PC-9 (cell line): ENCODE measurements at regions not wholly inside any gene's neighbourhood (a gene's known extent, or its start where the extent isn't known, plus 50 kb on each side); places are given as distances from the start of the nearest gene placed in this dataset.

Experiments
- BruUV-seq: library from RNA; stranded (reverse); fragments of 400-500 nt; replicated peaks from 2 replicates; lab custom pipeline; 2021; lab: Mats Ljungman, UMichigan
- CTCF ChIA-PET: fragments of 300-600 bp; sonication (Branson Sonifier 250); formaldehyde crosslinking; loops from one replicate; lab custom pipeline; 2022; ENCODE audit warnings: antibody characterized with exemption; lab: Charles Lee
- POLR2A ChIA-PET: fragments of 300-600 bp; sonication (Branson Sonifier 250); formaldehyde crosslinking; loops from one replicate; lab custom pipeline; 2022; ENCODE audit warnings: antibody characterized with exemption; ENCODE audit not compliant: unreplicated experiment; lab: Charles Lee
- DNase-seq, 2 experiments: peaks; one replicate each; pipeline versions ENCODE4 v3.0.0 to v3.0.0-alpha.2; 2015 to 2022; ENCODE audit warnings: mixed read lengths in 1 of 2
- H2AFZ ChIP-seq: fragments of 200-600 bp; sonication (generic); 2 replicates; pipeline ENCODE4 v1.8.1; 2017; ENCODE audit warnings: antibody characterized with exemption
- H3F3A ChIP-seq: fragments of 200-600 bp; sonication (generic); 2 replicates; pipeline ENCODE4 v1.8.1; 2017; ENCODE audit warnings: antibody characterized with exemption, mild to moderate bottlenecking, low read depth; ENCODE audit not compliant: insufficient read depth
- H3K27ac ChIP-seq: fragments of 200-600 bp; sonication (generic); 2 replicates; pipeline ENCODE4 v1.6.1; 2016; ENCODE audit warnings: mixed run types
- H3K27me3 ChIP-seq: fragments of 200-600 bp; sonication (generic); 2 replicates; pipeline ENCODE4 v1.6.1; 2016; ENCODE audit warnings: low read depth, mixed run types; ENCODE audit not compliant: insufficient read depth
- H3K36me3 ChIP-seq: fragments of 200-600 bp; sonication (generic); 2 replicates; pipeline ENCODE4 v1.6.1; 2016; ENCODE audit warnings: low read depth, mixed run types
- H3K4me1 ChIP-seq: fragments of 200-600 bp; sonication (generic); replicated peaks from 2 replicates; pipeline ENCODE4 v1.6.1; 2016; ENCODE audit warnings: mixed run types; ENCODE audit not compliant: insufficient read depth
- H3K4me2 ChIP-seq: fragments of 200-600 bp; sonication (generic); 2 replicates; pipeline ENCODE4 v1.6.1; 2017; ENCODE audit warnings: mixed run types
- H3K4me3 ChIP-seq: fragments of 200-600 bp; sonication (generic); 2 replicates; pipeline ENCODE4 v1.6.1; 2016; ENCODE audit warnings: mixed run types
- H3K79me2 ChIP-seq: fragments of 200-600 bp; sonication (generic); 2 replicates; pipeline ENCODE4 v1.6.1; 2017; ENCODE audit warnings: low read depth, mixed run types
- H3K9me2 ChIP-seq: fragments of 200-600 bp; sonication (generic); 2 replicates; pipeline ENCODE4 v1.8.1; 2017; ENCODE audit warnings: mild to moderate bottlenecking; ENCODE audit not compliant: insufficient read depth
- H3K9me3 ChIP-seq: fragments of 200-600 bp; sonication (generic); 2 replicates; pipeline ENCODE4 v1.8.1; 2016; ENCODE audit warnings: low read depth; ENCODE audit not compliant: insufficient read depth
- H4K20me1 ChIP-seq: fragments of 200-600 bp; sonication (generic); 2 replicates; pipeline ENCODE4 v1.8.1; 2017; ENCODE audit not compliant: insufficient read depth
- CTCF ChIP-seq: fragments of 200-600 bp; sonication (generic); conservative IDR thresholded peaks from 2 replicates; pipeline ENCODE4 v1.6.1; 2017; ENCODE audit warnings: mixed run types, antibody characterized with exemption, mild to moderate bottlenecking, moderate library complexity
- EZH2 ChIP-seq: fragments of 200-600 bp; sonication (generic); IDR thresholded peaks from 2 replicates; pipeline ENCODE4 v1.8.0; 2017; ENCODE audit warnings: antibody characterized with exemption, low read depth
- intact Hi-C: fragments of 100-400 bp; cut with micrococcal nuclease; formaldehyde crosslinking; loops from one replicate; pipeline ENCODE4 v1.10.0; 2022; ENCODE audit not compliant: unreplicated experiment

DNA sequence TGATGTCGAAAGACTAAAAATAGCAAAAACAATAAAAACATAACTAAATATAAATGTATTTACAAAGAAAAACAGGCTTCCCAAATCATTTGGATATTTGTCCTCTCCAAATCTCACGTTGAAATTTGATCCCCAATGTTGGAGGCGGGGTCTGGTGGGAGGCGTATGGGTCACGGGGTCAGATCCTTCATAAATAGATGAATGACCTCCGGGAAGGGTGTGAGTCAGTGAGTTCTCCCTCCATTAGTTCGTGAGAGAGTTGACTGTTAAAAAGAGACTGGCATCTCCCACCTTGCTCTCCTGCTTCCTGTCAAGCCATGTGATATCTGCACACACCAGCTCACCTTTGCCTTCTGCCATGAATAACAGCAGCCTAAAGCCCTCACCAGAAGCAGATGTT is 703.0 kb downstream of the TMEM182 start:
- TF ChIP-seq EZH2: no peak
- TF ChIP-seq CTCF: no peak
- no peaks in the 10 kb centered on the region for H3K4me1 ChIP-seq
- ChIA-PET CTCF (no interaction called here), POLR2A (no interaction called here)
- 0 out of 2 replicates have a peak, but pooled peaks cover 7% of the 10 kb centered on the region for H3K27me3 ChIP-seq
- no peak overlapping the region for H3K4me3 ChIP-seq
- H3K9me3 ChIP-seq: no peaks in the 10 kb centered on the region
- no peaks in the 10 kb centered on the region for H3F3A ChIP-seq
- no peak overlapping the region for H2AFZ ChIP-seq
- H3K9me2 ChIP-seq: no peaks in the 10 kb centered on the region
- BruUV-seq: no TSS peak
- H3K4me2 ChIP-seq: no peak overlapping the region
- intact Hi-C loops: no loop called here
- H3K27ac ChIP-seq: no peak overlapping the region
- H3K36me3 ChIP-seq: no peaks in the 10 kb centered on the region
- no peaks in the 10 kb centered on the region for H3K79me2 ChIP-seq
- no peaks in the 10 kb centered on the region for H4K20me1 ChIP-seq
- DNase-seq: no peak

DNA sequence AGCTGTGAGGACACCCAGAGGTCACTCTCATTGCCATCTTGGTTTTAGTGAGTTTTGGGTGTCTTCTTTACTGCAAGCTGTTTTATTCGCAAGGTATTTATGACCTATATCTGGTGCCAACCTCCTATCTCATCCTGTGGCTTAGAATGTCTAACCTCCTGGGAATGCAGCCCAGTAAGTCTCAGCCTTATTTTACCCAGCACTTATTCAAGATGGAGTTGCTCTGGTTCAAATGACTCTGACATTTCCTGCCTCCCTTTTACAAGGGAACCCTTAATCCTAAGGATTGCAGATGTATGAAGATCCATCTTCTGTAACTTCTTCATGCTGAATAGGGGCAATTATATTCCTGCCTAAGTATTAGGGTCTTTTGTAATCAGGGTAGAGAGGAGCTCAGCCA is 708.0 kb downstream of the TMEM182 start:
- Histone ChIP-seq H3K4me2 (no peak overlapping the region), H3K4me1 (no peaks in the 10 kb centered on the region), H3K27ac (no peak overlapping the region), H3K36me3 (no peaks in the 10 kb centered on the region), H3K27me3 (0 out of 2 replicates have a peak, but pooled peaks cover 7% of the 10 kb centered on the region), H4K20me1 (no peaks in the 10 kb centered on the region), H3K9me3 (no peaks in the 10 kb centered on the region), H2AFZ (no peak overlapping the region), H3K9me2 (no peaks in the 10 kb centered on the region), H3K79me2 (no peaks in the 10 kb centered on the region), H3F3A (no peaks in the 10 kb centered on the region), H3K4me3 (no peak overlapping the region)
- DNase-seq: no peak
- ChIA-PET POLR2A (no interaction called here), CTCF (no interaction called here)
- no peak for TF ChIP-seq CTCF
- no peak for TF ChIP-seq EZH2
- no TSS peak for BruUV-seq
- intact Hi-C loops: no loop called here

- Histone ChIP-seq H3F3A (no peaks in the 10 kb centered on the region), H3K36me3 (no peaks in the 10 kb centered on the region), H2AFZ (no peak overlapping the region), H3K4me2 (no peak overlapping the region), H3K9me2 (no peaks in the 10 kb centered on the region), H4K20me1 (no peaks in the 10 kb centered on the region), H3K4me1 (no peaks in the 10 kb centered on the region), H3K27ac (no peak overlapping the region), H3K79me2 (no peaks in the 10 kb centered on the region), H3K4me3 (no peak overlapping the region), H3K27me3 (no peaks in the 10 kb centered on the region), H3K9me3 (no peaks in the 10 kb centered on the region)
- POLR2A ChIA-PET: no interaction called here
- no TSS peak for BruUV-seq
- CTCF ChIA-PET: no interaction called here
- intact Hi-C loops: no loop called here
- no peak for DNase-seq
- no peak for TF ChIP-seq CTCF
- TF ChIP-seq EZH2: no peak
Measured at GRCh38 chr2:103484906-103485305, 723.1 kb downstream of the TMEM182 start.
